ENCODE measurements at regions not wholly inside any gene's neighbourhood (a gene's known extent, or its start where the extent isn't known, plus 50 kb on each side); places are given as distances from the start of the nearest gene placed in this dataset.

- H3K4me3 ChIP-seq = no peak overlapping the region
- 69 to 83% methylated on average over 6 of the region's 6 CpGs for WGBS, 2 donors
These were observed 158.8 kb upstream of the TMTC4 start for GRCh38 chr13:100833427-100833826.

GRCh38 chr13:100828226-100828625 is 153.6 kb upstream of the TMTC4 start:
- no peaks in the 10 kb centered on the region for H3K27me3 ChIP-seq
- 33 to 37% methylated on average over 5 of the region's 5 CpGs for WGBS, 2 donors
- no peak for DNase-seq (ENCODE audit: low spot score in 2 of 2)
- no peak overlapping the region for H3K4me3 ChIP-seq
- no peaks in the 10 kb centered on the region for H3K4me1 ChIP-seq
- TF ChIP-seq POLR2A (IDR thresholded peaks at IDR 0.05) = no peak
- no peak for TF ChIP-seq EP300 (IDR thresholded peaks at IDR 0.05)
- no peak for TF ChIP-seq CTCF (IDR thresholded peaks at IDR 0.05)
- no peaks in the 10 kb centered on the region for H3K36me3 ChIP-seq
- no peak overlapping the region for H3K27ac ChIP-seq
- peaks cover 0 to 20% (median 0%) of the 10 kb centered on the region in 4 donors for H3K9me3 ChIP-seq

More at GRCh38 chr13:100833427-100833826, 158.8 kb upstream of the TMTC4 start:
- DNase-seq (ENCODE audit: low spot score in 2 of 2) = no peak
- H3K36me3 ChIP-seq = no peaks in the 10 kb centered on the region
- H3K27ac ChIP-seq = no peak overlapping the region
- no peaks in the 10 kb centered on the region for H3K4me1 ChIP-seq
- peaks cover 0 to 19% (median 0%) of the 10 kb centered on the region in 4 donors for H3K9me3 ChIP-seq
- TF ChIP-seq CTCF (IDR thresholded peaks at IDR 0.05) = no peak
- no peak for TF ChIP-seq EP300 (IDR thresholded peaks at IDR 0.05)
- TF ChIP-seq POLR2A (IDR thresholded peaks at IDR 0.05) = no peak
- no peaks in the 10 kb centered on the region for H3K27me3 ChIP-seq

- H3K4me3 ChIP-seq = no peak overlapping the region
- no peak for DNase-seq (ENCODE audit: low spot score in 2 of 2)
- H3K4me1 ChIP-seq = no peaks in the 10 kb centered on the region
- H3K9me3 ChIP-seq = peaks cover 0 to 20% (median 0%) of the 10 kb centered on the region in 4 donors
- no peaks in the 10 kb centered on the region for H3K36me3 ChIP-seq
- 47 to 50% methylated on average over 8 of the region's 8 CpGs for WGBS, 2 donors
- TF ChIP-seq POLR2A (IDR thresholded peaks at IDR 0.05) (no peak), CTCF (IDR thresholded peaks at IDR 0.05) (no peak), EP300 (IDR thresholded peaks at IDR 0.05) (no peak)
- H3K27me3 ChIP-seq = no peaks in the 10 kb centered on the region
- H3K27ac ChIP-seq = no peak overlapping the region
These were observed 153.0 kb upstream of the TMTC4 start for GRCh38 chr13:100827489-100828176.

GRCh38 chr13:100826441-100826840 is 151.8 kb upstream of the TMTC4 start:
- H3K27ac ChIP-seq = no peak overlapping the region
- no peaks in the 10 kb centered on the region for H3K27me3 ChIP-seq
- no peak for DNase-seq (ENCODE audit: low spot score in 2 of 2)
- TF ChIP-seq CTCF (IDR thresholded peaks at IDR 0.05) (no peak), POLR2A (IDR thresholded peaks at IDR 0.05) (no peak), EP300 (IDR thresholded peaks at IDR 0.05) (no peak)
- 84 to 89% methylated on average over 3 of the region's 3 CpGs for WGBS, 2 donors
- H3K4me3 ChIP-seq = no peak overlapping the region
- H3K9me3 ChIP-seq = peaks cover 0 to 20% (median 0%) of the 10 kb centered on the region in 4 donors
- no peaks in the 10 kb centered on the region for H3K4me1 ChIP-seq
- H3K36me3 ChIP-seq = no peaks in the 10 kb centered on the region

GRCh38 chr13:100825557-100825956 is 151.0 kb upstream of the TMTC4 start:
- no peak for DNase-seq (ENCODE audit: low spot score in 2 of 2)
- no peaks in the 10 kb centered on the region for H3K27me3 ChIP-seq
- peaks cover 0 to 17% (median 0%) of the 10 kb centered on the region in 4 donors for H3K9me3 ChIP-seq
- whole genome bisulfite sequencing, 2 donors = 47 to 58% methylated on average over 3 of the region's 3 CpGs
- no peak for TF ChIP-seq EP300 (IDR thresholded peaks at IDR 0.05)
- no peak for TF ChIP-seq CTCF (IDR thresholded peaks at IDR 0.05)
- no peak for TF ChIP-seq POLR2A (IDR thresholded peaks at IDR 0.05)
- H3K36me3 ChIP-seq = no peaks in the 10 kb centered on the region
- H3K4me3 ChIP-seq = no peak overlapping the region
- H3K27ac ChIP-seq = no peak overlapping the region
- H3K4me1 ChIP-seq = no peaks in the 10 kb centered on the region
